Lower lobe of right lung (tissue), 2 donors: ENCODE measurements at regions not wholly inside any gene's neighbourhood (a gene's known extent, or its start where the extent isn't known, plus 50 kb on each side); places are given as distances from the start of the nearest gene placed in this dataset.

Experiments used
- ATAC-seq, 2 donors: fragments of 200-7000 bp; cut with Tn5 transposase; one replicate each; pipeline ENCODE4 v1.9.1; 2020 to 2022; ENCODE audit warnings: mild to moderate bottlenecking in 2 of 2, moderate library complexity in 2 of 2
- DNase-seq: peaks from one replicate; pipeline ENCODE4 v3.0.0-alpha.2; 2020
- H3K27ac ChIP-seq: fragments of 200-600 bp; one replicate; pipeline ENCODE4 v1.8.0; 2022
- H3K27me3 ChIP-seq: fragments of 200-600 bp; one replicate; pipeline ENCODE4 v1.8.0; 2022; ENCODE audit warnings: low read depth
- H3K36me3 ChIP-seq: fragments of 200-600 bp; one replicate; pipeline ENCODE4 v1.8.0; 2022; ENCODE audit warnings: mild to moderate bottlenecking
- H3K4me1 ChIP-seq: fragments of 200-600 bp; one replicate; pipeline ENCODE4 v1.8.0; 2022
- H3K4me3 ChIP-seq: fragments of 200-600 bp; one replicate; pipeline ENCODE4 v1.8.0; 2022; ENCODE audit warnings: mild to moderate bottlenecking
- H3K9me3 ChIP-seq: fragments of 200-600 bp; one replicate; pipeline ENCODE4 v1.8.0; 2022
- intact Hi-C: fragments of 100-400 bp; cut with DNase I; formaldehyde crosslinking; loops from one replicate; pipeline ENCODE4 v1.11.0; 2022
- TF ChIP-seq, protein P1 (sequence below): fragments of 200-600 bp; IDR thresholded peaks from one replicate; pipeline ENCODE4 v1.8.0; 2022; ENCODE audit warnings: antibody characterized with exemption, mild to moderate bottlenecking
- donor health status: DM: no; HTN: yes; CAD: no; lungs with severe emphysema.

DNA sequence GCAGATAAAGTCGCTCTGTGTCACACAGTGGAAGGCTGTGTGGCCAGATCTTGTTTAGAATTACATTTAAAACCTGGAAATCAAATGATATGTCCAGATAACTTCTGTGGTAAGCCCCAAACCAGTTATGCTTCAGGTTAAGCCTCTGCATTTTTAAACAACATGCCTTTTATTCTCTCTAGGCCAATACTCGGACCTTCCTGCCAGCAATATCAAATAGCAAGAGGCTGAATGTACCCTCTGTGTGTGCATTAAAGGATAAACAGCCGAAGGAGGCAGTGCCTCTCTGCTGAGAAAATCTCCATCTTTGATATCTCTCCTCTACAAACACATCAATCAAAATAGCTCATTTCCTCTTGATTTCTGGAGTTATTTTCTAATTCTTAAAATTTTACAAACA lies 67.1 kb upstream of the TMEM260 start:
- Histone ChIP-seq H3K4me1 (no peaks in the 10 kb centered on the region), H3K27me3 (no peaks in the 10 kb centered on the region), H3K9me3 (no peaks in the 10 kb centered on the region), H3K27ac (no peak overlapping the region), H3K36me3 (no peaks in the 10 kb centered on the region), H3K4me3 (no peak overlapping the region)
- TF ChIP-seq, protein P1, sequence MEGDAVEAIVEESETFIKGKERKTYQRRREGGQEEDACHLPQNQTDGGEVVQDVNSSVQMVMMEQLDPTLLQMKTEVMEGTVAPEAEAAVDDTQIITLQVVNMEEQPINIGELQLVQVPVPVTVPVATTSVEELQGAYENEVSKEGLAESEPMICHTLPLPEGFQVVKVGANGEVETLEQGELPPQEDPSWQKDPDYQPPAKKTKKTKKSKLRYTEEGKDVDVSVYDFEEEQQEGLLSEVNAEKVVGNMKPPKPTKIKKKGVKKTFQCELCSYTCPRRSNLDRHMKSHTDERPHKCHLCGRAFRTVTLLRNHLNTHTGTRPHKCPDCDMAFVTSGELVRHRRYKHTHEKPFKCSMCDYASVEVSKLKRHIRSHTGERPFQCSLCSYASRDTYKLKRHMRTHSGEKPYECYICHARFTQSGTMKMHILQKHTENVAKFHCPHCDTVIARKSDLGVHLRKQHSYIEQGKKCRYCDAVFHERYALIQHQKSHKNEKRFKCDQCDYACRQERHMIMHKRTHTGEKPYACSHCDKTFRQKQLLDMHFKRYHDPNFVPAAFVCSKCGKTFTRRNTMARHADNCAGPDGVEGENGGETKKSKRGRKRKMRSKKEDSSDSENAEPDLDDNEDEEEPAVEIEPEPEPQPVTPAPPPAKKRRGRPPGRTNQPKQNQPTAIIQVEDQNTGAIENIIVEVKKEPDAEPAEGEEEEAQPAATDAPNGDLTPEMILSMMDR: no peak
- intact Hi-C loops: no loop called here
- DNase-seq (no peak), ATAC-seq (no peak)

DNA sequence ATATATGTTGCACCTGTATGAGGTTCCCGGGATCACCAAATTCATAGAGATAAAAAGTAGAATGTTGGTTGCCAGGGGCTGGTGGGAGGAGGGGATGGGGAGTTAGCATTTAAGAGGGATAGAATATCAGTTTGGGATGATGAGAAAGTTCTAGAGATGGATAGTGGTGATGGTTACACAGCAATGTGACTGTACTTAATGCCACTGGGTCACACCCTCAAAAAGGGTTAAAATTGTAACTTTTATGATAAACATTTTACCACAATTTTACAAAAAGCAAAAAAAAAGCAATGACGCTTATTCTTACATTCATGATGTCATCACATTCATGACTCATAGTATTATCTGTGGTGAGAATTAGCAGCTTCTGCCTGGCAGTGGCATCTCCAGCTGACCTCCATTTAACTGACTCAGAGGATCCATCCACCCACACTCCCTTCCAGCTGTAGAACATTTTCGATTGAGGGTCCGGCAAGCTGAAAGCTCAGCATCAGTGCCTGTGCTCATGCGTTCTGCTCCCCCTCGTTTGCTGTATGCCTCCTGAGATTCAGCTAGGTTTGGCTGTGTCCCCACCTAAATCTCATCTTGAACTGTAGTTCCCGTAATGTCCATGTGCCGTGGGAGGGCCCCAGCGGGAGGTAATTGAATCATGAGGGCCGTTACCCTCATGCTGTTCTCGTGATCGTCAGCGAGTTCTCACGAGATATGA lies 64.8 kb upstream of the TMEM260 start:
- DNase-seq (no peak), ATAC-seq (no peak)
- intact Hi-C loops: no loop called here
- H3K27me3 ChIP-seq: no peaks in the 10 kb centered on the region
- H3K36me3 ChIP-seq: no peaks in the 10 kb centered on the region
- H3K9me3 ChIP-seq: no peaks in the 10 kb centered on the region
- H3K4me3 ChIP-seq: no peak overlapping the region
- TF ChIP-seq, protein P1: no peak
- H3K4me1 ChIP-seq: no peaks in the 10 kb centered on the region
- H3K27ac ChIP-seq: no peak overlapping the region

DNA sequence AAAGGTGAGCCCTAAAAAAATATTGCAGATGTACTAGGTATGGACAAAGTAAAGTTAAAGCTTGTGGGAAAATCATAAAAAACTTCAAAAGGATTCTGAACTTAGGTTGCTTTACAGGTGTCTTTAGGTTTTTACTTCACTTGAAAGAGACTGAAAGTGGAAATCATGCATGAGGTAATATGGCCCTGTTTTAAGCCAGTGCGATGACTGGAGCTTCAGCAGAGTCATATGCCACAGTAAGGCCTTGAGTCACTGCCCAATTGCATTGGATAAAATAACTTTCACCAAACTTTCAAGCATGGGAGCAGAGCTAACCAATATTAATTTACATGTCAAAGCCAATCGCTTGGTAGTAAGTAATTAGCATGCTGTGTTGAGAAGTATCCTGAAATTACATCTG lies 63.9 kb upstream of the TMEM260 start:
- no peaks in the 10 kb centered on the region for H3K4me1 ChIP-seq
- H3K9me3 ChIP-seq: no peaks in the 10 kb centered on the region
- no peaks in the 10 kb centered on the region for H3K27me3 ChIP-seq
- TF ChIP-seq, protein P1: no peak
- no peak overlapping the region for H3K27ac ChIP-seq
- H3K4me3 ChIP-seq: no peak overlapping the region
- ATAC-seq: no peak
- DNase-seq: no peak
- intact Hi-C loops: no loop called here
- no peaks in the 10 kb centered on the region for H3K36me3 ChIP-seq

DNA sequence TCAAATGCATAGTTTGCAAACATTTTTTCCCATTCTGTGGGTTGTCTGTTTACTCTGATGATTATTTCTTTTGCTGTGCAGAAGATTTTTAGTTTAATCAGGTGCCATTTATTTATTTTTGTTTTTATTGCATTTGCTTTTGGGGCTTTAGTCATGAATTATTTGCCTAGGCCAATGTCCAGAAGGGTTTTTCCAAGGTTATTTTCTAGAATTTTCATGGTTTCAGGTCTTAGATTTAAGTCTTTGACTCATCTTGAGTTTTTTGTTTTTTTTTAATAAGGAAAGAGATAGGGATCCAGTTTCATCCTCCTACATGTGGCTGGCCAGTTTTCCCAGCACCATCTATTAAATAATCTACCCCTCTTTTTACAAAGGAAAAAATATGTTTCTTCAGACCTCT lies 57.2 kb upstream of the TMEM260 start:
- no peaks in the 10 kb centered on the region for H3K36me3 ChIP-seq
- intact Hi-C loops: no loop called here
- TF ChIP-seq, protein P1: no peak
- ATAC-seq: no peak
- no peaks in the 10 kb centered on the region for H3K27me3 ChIP-seq
- no peak overlapping the region for H3K4me3 ChIP-seq
- H3K27ac ChIP-seq: no peak overlapping the region
- no peaks in the 10 kb centered on the region for H3K9me3 ChIP-seq
- H3K4me1 ChIP-seq: no peaks in the 10 kb centered on the region
- no peak for DNase-seq

DNA sequence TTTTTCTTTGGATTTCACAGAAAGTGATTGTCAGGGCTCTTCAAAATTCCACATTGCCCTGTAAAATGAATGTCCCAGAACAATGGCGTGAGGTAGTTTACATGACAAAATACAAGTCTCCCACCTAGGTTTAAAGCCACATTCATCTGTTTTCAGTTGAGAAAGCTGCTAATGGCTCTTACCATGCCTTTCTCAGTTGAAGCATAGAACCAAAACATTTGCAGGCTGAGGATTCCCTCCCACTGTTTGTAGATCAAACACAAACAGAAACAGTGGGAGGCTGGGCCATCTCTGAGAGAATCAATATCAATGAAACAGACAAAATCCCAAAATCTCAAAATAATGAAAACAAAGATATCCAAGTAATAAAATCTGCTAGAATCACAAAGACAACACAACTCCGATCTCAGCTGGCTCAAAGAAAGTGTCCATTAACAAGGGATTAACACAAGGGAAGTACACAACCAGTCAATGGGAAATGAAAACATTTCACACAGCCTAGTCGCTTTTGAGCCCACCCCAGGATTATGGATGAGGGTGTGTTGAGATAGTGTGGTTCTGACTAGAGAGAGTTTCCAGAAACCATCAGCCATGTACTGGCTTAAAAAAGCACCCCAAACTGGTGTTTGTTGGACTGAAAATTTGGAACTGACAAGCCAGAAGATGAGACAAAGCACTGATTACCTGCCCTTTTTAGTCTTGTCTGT lies 54.5 kb upstream of the TMEM260 start:
- Histone ChIP-seq H3K9me3 (no peaks in the 10 kb centered on the region), H3K4me3 (no peak overlapping the region), H3K36me3 (no peaks in the 10 kb centered on the region), H3K27ac (no peak overlapping the region), H3K27me3 (no peaks in the 10 kb centered on the region), H3K4me1 (no peaks in the 10 kb centered on the region)
- ATAC-seq (no peak), DNase-seq (no peak)
- intact Hi-C loops: no loop called here
- TF ChIP-seq, protein P1: no peak
